Endothelial cell of umbilical vein (primary cell): ENCODE measurements at regions not wholly inside any gene's neighbourhood (a gene's known extent, or its start where the extent isn't known, plus 50 kb on each side); places are given as distances from the start of the nearest gene placed in this dataset.

ENCODE experiments used
- BruUV-seq: library from RNA; stranded (reverse); fragments of 400-500 nt; replicated peaks from 2 replicates; lab custom pipeline; 2021; lab: Mats Ljungman, UMichigan
- CTCF ChIA-PET: fragments of 300-600, 350-600 bp; sonication (Branson Sonifier 250); formaldehyde crosslinking; loops from one replicate; lab custom pipeline; 2021; ENCODE audit warnings: antibody characterized with exemption, inconsistent platforms; lab: Charles Lee
- POLR2A ChIA-PET: fragments of 300-600, 350-600 bp; sonication (Branson Sonifier 250); formaldehyde crosslinking; loops from one replicate; lab custom pipeline; 2021; ENCODE audit warnings: antibody characterized with exemption, inconsistent platforms; lab: Charles Lee
- DNase-seq: peaks from one replicate; pipeline ENCODE4 v3.0.0-alpha.2; 2011; ENCODE audit warnings: low read depth, low spot score
- FAIRE-seq: peaks from 2 replicates; lab custom pipeline; 2011; peaks lifted over from hg19 to GRCh38; lab: Jason Lieb, UNC
- H2AFZ ChIP-seq: 2 replicates; pipeline ENCODE4 v1.6.0; 2012; ENCODE audit warnings: low read depth, low read length, control low read depth, inconsistent platforms
- H3K27ac ChIP-seq: 2 replicates; pipeline ENCODE4 v1.5.1; 2011; ENCODE audit warnings: low read depth, mild to moderate bottlenecking, control low read depth, low read length, moderate library complexity; ENCODE audit not compliant: insufficient read depth
- H3K27me3 ChIP-seq, 2 experiments: 2 replicates each; pipeline versions ENCODE4 v1.6.0 to v1.6.1; 2011; ENCODE audit warnings: low read length in 2 of 2, mixed read lengths in 1 of 2; ENCODE audit not compliant: control insufficient read depth in 2 of 2, insufficient read depth in 2 of 2
- H3K36me3 ChIP-seq, 2 experiments: 2 replicates in 1 of 2; 3 replicates in 1 of 2; pipeline ENCODE4 v1.5.1; 2011; ENCODE audit warnings: low read length in 2 of 2, mild to moderate bottlenecking in 1 of 2, moderate library complexity in 1 of 2; ENCODE audit not compliant: control insufficient read depth in 2 of 2, insufficient read depth in 2 of 2; ENCODE audit errors: extremely low read depth in 1 of 2
- H3K4me1 ChIP-seq: 3 replicates; pipeline ENCODE4 v1.5.1; 2011; ENCODE audit warnings: mild to moderate bottlenecking, low read length; ENCODE audit not compliant: control insufficient read depth, insufficient read depth; ENCODE audit errors: extremely low read depth
- H3K4me2 ChIP-seq: 2 replicates; pipeline ENCODE4 v1.6.1; 2011; ENCODE audit warnings: low read length, control low read depth, mixed read lengths; ENCODE audit not compliant: insufficient read depth
- H3K4me3 ChIP-seq, 3 experiments: fragments of 200-600 bp in 1 of 3; sonication (generic), shearing (Covaris generic) in 1 of 3; replicated peaks in 1 of 3; 2 replicates each; pipeline ENCODE4 v1.5.1; 2011 to 2016; ENCODE audit warnings: control low read depth in 3 of 3, low read length in 3 of 3, mild to moderate bottlenecking in 2 of 3, inconsistent platforms in 1 of 3, low read depth in 1 of 3, moderate library complexity in 1 of 3; ENCODE audit not compliant: insufficient read depth in 1 of 3
- H3K79me2 ChIP-seq: 2 replicates; pipeline ENCODE4 v1.6.0; 2012; ENCODE audit warnings: low read length, inconsistent platforms; ENCODE audit not compliant: control insufficient read depth, insufficient read depth
- H3K9ac ChIP-seq: replicated peaks from 2 replicates; pipeline ENCODE3; 2011; ENCODE audit warnings: low read length, control low read depth; ENCODE audit not compliant: insufficient read depth; ENCODE audit errors: extremely low read depth
- H3K9me1 ChIP-seq: replicated peaks from 3 replicates; pipeline ENCODE4 v1.6.0; 2011; ENCODE audit warnings: mild to moderate bottlenecking, low read length; ENCODE audit not compliant: control insufficient read depth, insufficient read depth; ENCODE audit errors: extremely low read depth
- H3K9me3 ChIP-seq: replicated peaks from 2 replicates; pipeline ENCODE4 v1.5.1; 2012; ENCODE audit warnings: low read length, inconsistent platforms; ENCODE audit not compliant: control insufficient read depth, insufficient read depth
- H4K20me1 ChIP-seq: replicated peaks from 2 replicates; pipeline ENCODE3; 2011; ENCODE audit warnings: mild to moderate bottlenecking, low read length; ENCODE audit not compliant: control insufficient read depth, insufficient read depth; ENCODE audit errors: extremely low read depth
- EZH2 ChIP-seq: IDR thresholded peaks from 2 replicates; pipeline ENCODE4 v1.6.1; 2012; ENCODE audit warnings: borderline replicate concordance, low read depth, mild to moderate bottlenecking, moderate library complexity, low read length, inconsistent platforms; ENCODE audit not compliant: severe bottlenecking
- FOS ChIP-seq: IDR thresholded peaks from 2 replicates; pipeline ENCODE4 v1.6.1; 2011; ENCODE audit warnings: mild to moderate bottlenecking, low read length, moderate library complexity, borderline replicate concordance; ENCODE audit not compliant: insufficient read depth
- GATA2 ChIP-seq: IDR thresholded peaks from 2 replicates; pipeline ENCODE4 v1.7.0; 2011; ENCODE audit warnings: low read depth, mild to moderate bottlenecking, moderate library complexity, mixed read lengths, low read length; ENCODE audit not compliant: insufficient read length, insufficient read depth
- JUN ChIP-seq: IDR thresholded peaks from 2 replicates; pipeline ENCODE4 v1.6.1; 2011; ENCODE audit warnings: borderline replicate concordance, low read depth; ENCODE audit not compliant: insufficient read length, insufficient read depth
- MYC ChIP-seq: IDR thresholded peaks from one replicate; pipeline ENCODE4 v1.6.1; 2011; ENCODE audit warnings: mild to moderate bottlenecking, low read depth, low read length
- POLR2A ChIP-seq: IDR thresholded peaks from 2 replicates; pipeline ENCODE4 v1.6.1; 2012; ENCODE audit warnings: low read depth, mild to moderate bottlenecking, control low read depth, low read length
- POLR2AphosphoS5 ChIP-seq: IDR thresholded peaks from 2 replicates; pipeline ENCODE4 v1.6.1; 2012; ENCODE audit warnings: low read depth, mild to moderate bottlenecking, control low read depth, low read length, moderate library complexity; ENCODE audit not compliant: insufficient read depth
- dilution Hi-C: fragments of 300-500 bp; cut with MboI; formaldehyde crosslinking; loops from one replicate; pipeline ENCODE4 v1.15.0; 2019; ENCODE audit warnings: low sequenced_read_pairs; ENCODE audit not compliant: extremely low pct_ligation_motif_present
- intact Hi-C: fragments of 100-400 bp; cut with micrococcal nuclease; formaldehyde crosslinking; loops from one replicate; pipeline ENCODE4 v1.10.0; 2022
- TF ChIP-seq, protein P1 (sequence below), 2 donors: IDR thresholded peaks; 1 replicate in 1 of 2; 2 replicates in 1 of 2; pipeline ENCODE4 v1.5.1; 2011; ENCODE audit warnings: low read length in 2 of 2, mild to moderate bottlenecking in 2 of 2, moderate library complexity in 2 of 2, control low read depth in 1 of 2, inconsistent platforms in 1 of 2, low read depth in 1 of 2; ENCODE audit not compliant: insufficient read depth in 1 of 2; ENCODE audit errors: extremely low read depth in 1 of 2
- TF ChIP-seq, protein P2 (sequence below): IDR thresholded peaks from 2 replicates; pipeline ENCODE4 v1.6.1; 2011; ENCODE audit not compliant: insufficient read depth, insufficient read length

DNA sequence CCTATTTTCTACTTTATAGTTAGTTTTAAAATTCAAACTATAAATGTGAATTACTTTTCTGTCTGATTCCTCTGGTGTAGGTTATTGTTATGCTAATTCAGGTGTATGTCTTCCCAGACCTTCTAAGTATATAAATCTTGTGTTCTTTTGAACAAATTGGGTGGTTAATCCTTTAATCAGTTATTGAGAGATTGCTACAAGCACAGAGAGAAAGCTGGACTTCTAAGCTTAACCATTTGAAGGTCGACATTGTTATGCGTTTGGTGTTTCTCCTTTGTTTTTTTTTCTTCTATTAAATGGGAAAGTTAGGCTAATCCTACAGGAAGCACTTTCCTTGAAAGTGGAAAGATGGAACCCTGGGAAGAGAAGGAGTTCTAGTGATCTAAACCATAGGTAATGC is 592.6 kb downstream of the SLC4A3 start:
- H3K4me1 ChIP-seq, result no peaks in the 10 kb centered on the region
- BruUV-seq, result no TSS peak
- no peak for TF ChIP-seq MYC
- TF ChIP-seq, protein P1, sequence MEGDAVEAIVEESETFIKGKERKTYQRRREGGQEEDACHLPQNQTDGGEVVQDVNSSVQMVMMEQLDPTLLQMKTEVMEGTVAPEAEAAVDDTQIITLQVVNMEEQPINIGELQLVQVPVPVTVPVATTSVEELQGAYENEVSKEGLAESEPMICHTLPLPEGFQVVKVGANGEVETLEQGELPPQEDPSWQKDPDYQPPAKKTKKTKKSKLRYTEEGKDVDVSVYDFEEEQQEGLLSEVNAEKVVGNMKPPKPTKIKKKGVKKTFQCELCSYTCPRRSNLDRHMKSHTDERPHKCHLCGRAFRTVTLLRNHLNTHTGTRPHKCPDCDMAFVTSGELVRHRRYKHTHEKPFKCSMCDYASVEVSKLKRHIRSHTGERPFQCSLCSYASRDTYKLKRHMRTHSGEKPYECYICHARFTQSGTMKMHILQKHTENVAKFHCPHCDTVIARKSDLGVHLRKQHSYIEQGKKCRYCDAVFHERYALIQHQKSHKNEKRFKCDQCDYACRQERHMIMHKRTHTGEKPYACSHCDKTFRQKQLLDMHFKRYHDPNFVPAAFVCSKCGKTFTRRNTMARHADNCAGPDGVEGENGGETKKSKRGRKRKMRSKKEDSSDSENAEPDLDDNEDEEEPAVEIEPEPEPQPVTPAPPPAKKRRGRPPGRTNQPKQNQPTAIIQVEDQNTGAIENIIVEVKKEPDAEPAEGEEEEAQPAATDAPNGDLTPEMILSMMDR (IDR thresholded peaks at IDR 0.05; ENCODE audit: extremely low read depth in 1 of 2, insufficient read depth in 1 of 2, low read depth in 1 of 2, low read length in 2 of 2), result no peak
- TF ChIP-seq POLR2AphosphoS5, result no peak
- TF ChIP-seq, protein P2, sequence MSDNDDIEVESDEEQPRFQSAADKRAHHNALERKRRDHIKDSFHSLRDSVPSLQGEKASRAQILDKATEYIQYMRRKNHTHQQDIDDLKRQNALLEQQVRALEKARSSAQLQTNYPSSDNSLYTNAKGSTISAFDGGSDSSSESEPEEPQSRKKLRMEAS, result no peak
- no peak for TF ChIP-seq EZH2
- TF ChIP-seq GATA2, result no peak
- no peak for TF ChIP-seq POLR2A
- TF ChIP-seq FOS, result no peak
- TF ChIP-seq JUN, result no peak
- no peaks in the 10 kb centered on the region for H3K36me3 ChIP-seq
- dilution Hi-C loops (no loop called here), intact Hi-C loops (no loop called here)
- no peak overlapping the region for H3K4me3 ChIP-seq
- no peak overlapping the region for H3K27ac ChIP-seq
- DNase-seq (no peak), FAIRE-seq (no peak)
- no peaks in the 10 kb centered on the region for H4K20me1 ChIP-seq
- H3K27me3 ChIP-seq, result no peaks in the 10 kb centered on the region
- CTCF ChIA-PET, result no interaction called here
- no peak overlapping the region for H2AFZ ChIP-seq
- POLR2A ChIA-PET, result no interaction called here
- peaks cover 2% of the 10 kb centered on the region for H3K9me3 ChIP-seq
- H3K4me2 ChIP-seq, result no peak overlapping the region
- no peaks in the 10 kb centered on the region for H3K79me2 ChIP-seq
- H3K9ac ChIP-seq, result no peak overlapping the region
- H3K9me1 ChIP-seq, result no peaks in the 10 kb centered on the region
